Adrenal gland (tissue), 9 donors: ENCODE measurements at regions not wholly inside any gene's neighbourhood (a gene's known extent, or its start where the extent isn't known, plus 50 kb on each side); places are given as distances from the start of the nearest gene placed in this dataset.

ENCODE experiments used
- DNase-seq, 7 donors: peaks; one replicate each; pipeline ENCODE4 v3.0.0-alpha.2; 2019 to 2020
- H3K27ac ChIP-seq, 5 donors: fragments of 200-600 bp; sonication (generic) in 4 of 5; 1 replicate in 3 of 5; 2 replicates in 2 of 5; pipeline versions ENCODE4 v1.5.1 to v1.8.0; 2016 to 2020; ENCODE audit warnings: mild to moderate bottlenecking in 1 of 5
- H3K27me3 ChIP-seq: fragments of 200-600 bp; 2 replicates; pipeline ENCODE4 v1.8.0; 2021
- H3K36me3 ChIP-seq, 2 donors: fragments of 200-600 bp; replicated peaks in 1 of 2; 1 replicate in 1 of 2; 2 replicates in 1 of 2; pipeline versions ENCODE4 v1.5.1 to v1.8.0; 2018 to 2022
- H3K4me1 ChIP-seq, 2 donors: fragments of 200-600 bp; replicated peaks in 1 of 2; 1 replicate in 1 of 2; 2 replicates in 1 of 2; pipeline versions ENCODE4 v1.5.1 to v1.8.0; 2018 to 2021
- H3K4me3 ChIP-seq, 4 donors: fragments of 200-600 bp; sonication (generic) in 3 of 4; one replicate each; pipeline ENCODE4 v1.5.1; 2016 to 2018
- H3K9me3 ChIP-seq, 3 donors: fragments of 200-600 bp; sonication (generic) in 1 of 3; replicated peaks in 1 of 3; 1 replicate in 2 of 3; 2 replicates in 1 of 3; pipeline versions ENCODE4 v1.5.1 to v1.8.0; 2016 to 2021
- CTCF ChIP-seq, 6 experiments: fragments of 450-650 bp in 4 of 6; fragments of 200-600 bp in 2 of 6; sonication (generic) in 1 of 6; IDR thresholded peaks; 1 replicate in 5 of 6; 2 replicates in 1 of 6; pipeline versions ENCODE4 v1.5.1 to v1.8.0; 2016 to 2021; ENCODE audit warnings: antibody characterized with exemption in 6 of 6, mild to moderate bottlenecking in 2 of 6, moderate library complexity in 1 of 6
- POLR2A ChIP-seq, 2 donors: fragments of 450-650 bp; IDR thresholded peaks; one replicate each; pipeline ENCODE4 v1.6.1; 2017; ENCODE audit warnings: antibody characterized with exemption in 2 of 2, mild to moderate bottlenecking in 2 of 2, moderate library complexity in 1 of 2
- WGBS, 4 donors: extraction: QIAGEN DNeasy Blood & Tissue Kit in 2 of 4; methylation state at CpG; one replicate each; pipeline versions ENCODE4 v1.1.5 to v1.1.7; 2013 to 2017; 5-methylcytosine and 5-hydroxymethylcytosine counted together
- intact Hi-C, 2 donors: fragments of 100-400 bp; cut with DNase I; formaldehyde crosslinking; loops; one replicate each; pipeline versions ENCODE4 v1.14.1 to v1.15.0; 2022 to 2023
- donor health status: healthy with polysubstance abuse.
- donor health status: Bipolar disorder and iron deficiency.
- donor health status: DM: yes; HTN: yes; CAD: no.
- donor health status: DM: no; HTN: no; CAD: no.
- donor health status: DM: no; HTN: no; CAD: no.

GRCh38 chr3:150036780-150037179 is 66.1 kb upstream of the PFN2 start:
- no peak for DNase-seq
- no peak overlapping the region for H3K4me3 ChIP-seq
- TF ChIP-seq CTCF (IDR thresholded peaks at IDR 0.05), result no peak
- TF ChIP-seq POLR2A (IDR thresholded peaks at IDR 0.05), result no peak
- no peaks in the 10 kb centered on the region for H3K27me3 ChIP-seq
- H3K36me3 ChIP-seq, result no peaks in the 10 kb centered on the region
- H3K27ac ChIP-seq, result no peak overlapping the region
- 81 to 93% (median 86%) methylated on average over 5 of the region's 5 CpGs for WGBS, 4 donors
- peaks cover 0 to under 1% (median 0%) of the 10 kb centered on the region in 3 donors for H3K9me3 ChIP-seq
- H3K4me1 ChIP-seq, result no peaks in the 10 kb centered on the region
- intact Hi-C loops, result no loop called here

GRCh38 chr3:150035910-150036612 is 65.4 kb upstream of the PFN2 start:
- no peak for TF ChIP-seq CTCF (IDR thresholded peaks at IDR 0.05)
- TF ChIP-seq POLR2A (IDR thresholded peaks at IDR 0.05), result no peak
- H3K4me1 ChIP-seq, result no peaks in the 10 kb centered on the region
- no peaks in the 10 kb centered on the region for H3K9me3 ChIP-seq
- H3K27ac ChIP-seq, result no peak overlapping the region
- DNase-seq, result no peak
- WGBS, 4 donors, result 64 to 78% (median 71%) methylated on average over 7 of the region's 7 CpGs
- H3K4me3 ChIP-seq, result no peak overlapping the region
- no peaks in the 10 kb centered on the region for H3K36me3 ChIP-seq
- no peaks in the 10 kb centered on the region for H3K27me3 ChIP-seq
- intact Hi-C loops, result no loop called here

GRCh38 chr3:150035301-150035779 is 64.6 kb upstream of the PFN2 start:
- intact Hi-C loops, result no loop called here
- Histone ChIP-seq H3K27me3 (no peaks in the 10 kb centered on the region), H3K4me1 (no peaks in the 10 kb centered on the region), H3K36me3 (no peaks in the 10 kb centered on the region), H3K27ac (no peak overlapping the region), H3K9me3 (no peaks in the 10 kb centered on the region), H3K4me3 (no peak overlapping the region)
- TF ChIP-seq POLR2A (IDR thresholded peaks at IDR 0.05), result no peak
- TF ChIP-seq CTCF (IDR thresholded peaks at IDR 0.05), result no peak
- DNase-seq, result no peak
- WGBS, 4 donors, result 63 to 75% (median 73%) methylated on average over 6 of the region's 6 CpGs

GRCh38 chr3:150033721-150034120 is 63.0 kb upstream of the PFN2 start:
- DNase-seq, result no peak
- H3K36me3 ChIP-seq, result no peaks in the 10 kb centered on the region
- H3K4me1 ChIP-seq, result no peaks in the 10 kb centered on the region
- intact Hi-C loops, result no loop called here
- no peak overlapping the region for H3K4me3 ChIP-seq
- TF ChIP-seq CTCF (IDR thresholded peaks at IDR 0.05), result no peak
- TF ChIP-seq POLR2A (IDR thresholded peaks at IDR 0.05), result no peak
- WGBS, 4 donors, result 44 to 53% (median 49%) methylated on average over 2 of the region's 2 CpGs
- H3K9me3 ChIP-seq, result no peaks in the 10 kb centered on the region
- H3K27me3 ChIP-seq, result no peaks in the 10 kb centered on the region
- H3K27ac ChIP-seq, result no peak overlapping the region
